Omental fat pad (tissue), 3 donors: ENCODE measurements at regions not wholly inside any gene's neighbourhood (a gene's known extent, or its start where the extent isn't known, plus 50 kb on each side); places are given as distances from the start of the nearest gene placed in this dataset.

ENCODE experiments used
- ATAC-seq: fragments of 150-250 bp; one replicate; pipeline ENCODE4 v1.9.1; 2016; ENCODE audit warnings: mild to moderate bottlenecking, moderate library complexity; ENCODE audit not compliant: low FRiP score
- DNase-seq: peaks from one replicate; pipeline ENCODE4 v3.0.0-alpha.2; 2019; ENCODE audit warnings: low spot score
- TF ChIP-seq, protein P1 (sequence below), 3 donors: fragments of 450-650 bp; IDR thresholded peaks; one replicate each; pipeline ENCODE4 v1.5.1; 2016 to 2017; ENCODE audit warnings: antibody characterized with exemption in 3 of 3, mild to moderate bottlenecking in 3 of 3, moderate library complexity in 2 of 3

DNA sequence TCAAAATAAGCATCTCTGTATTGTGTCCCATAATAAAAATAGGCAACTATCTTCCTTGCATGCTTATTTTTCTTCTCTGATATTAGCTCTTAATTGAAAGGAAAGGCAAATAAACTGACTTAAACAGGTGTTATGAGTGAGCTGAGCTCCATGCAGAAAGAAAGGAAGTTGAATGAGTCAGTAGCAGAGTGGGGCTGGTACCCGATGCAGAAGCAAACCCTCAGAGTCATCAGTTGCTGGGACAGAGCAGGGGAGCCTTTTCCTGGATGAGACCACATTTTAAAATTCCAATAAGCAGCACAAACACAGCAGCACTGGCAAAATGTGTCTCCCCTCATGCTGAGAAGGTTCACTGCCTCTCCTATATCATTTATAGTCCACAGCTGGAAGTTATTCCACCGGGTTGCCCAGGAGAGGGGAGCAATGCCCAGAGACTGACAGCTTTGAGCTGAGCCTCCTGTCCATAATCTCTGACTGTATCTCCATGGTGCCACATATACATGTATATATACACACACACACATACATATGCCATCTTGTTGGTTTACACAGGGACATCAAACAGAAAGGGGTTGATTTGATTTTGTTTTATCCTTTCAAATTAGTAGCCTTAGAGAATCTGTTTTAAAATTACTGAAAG lies 274.3 kb upstream of the PPARGC1A start:
- ATAC-seq = no peak
- TF ChIP-seq, protein P1, sequence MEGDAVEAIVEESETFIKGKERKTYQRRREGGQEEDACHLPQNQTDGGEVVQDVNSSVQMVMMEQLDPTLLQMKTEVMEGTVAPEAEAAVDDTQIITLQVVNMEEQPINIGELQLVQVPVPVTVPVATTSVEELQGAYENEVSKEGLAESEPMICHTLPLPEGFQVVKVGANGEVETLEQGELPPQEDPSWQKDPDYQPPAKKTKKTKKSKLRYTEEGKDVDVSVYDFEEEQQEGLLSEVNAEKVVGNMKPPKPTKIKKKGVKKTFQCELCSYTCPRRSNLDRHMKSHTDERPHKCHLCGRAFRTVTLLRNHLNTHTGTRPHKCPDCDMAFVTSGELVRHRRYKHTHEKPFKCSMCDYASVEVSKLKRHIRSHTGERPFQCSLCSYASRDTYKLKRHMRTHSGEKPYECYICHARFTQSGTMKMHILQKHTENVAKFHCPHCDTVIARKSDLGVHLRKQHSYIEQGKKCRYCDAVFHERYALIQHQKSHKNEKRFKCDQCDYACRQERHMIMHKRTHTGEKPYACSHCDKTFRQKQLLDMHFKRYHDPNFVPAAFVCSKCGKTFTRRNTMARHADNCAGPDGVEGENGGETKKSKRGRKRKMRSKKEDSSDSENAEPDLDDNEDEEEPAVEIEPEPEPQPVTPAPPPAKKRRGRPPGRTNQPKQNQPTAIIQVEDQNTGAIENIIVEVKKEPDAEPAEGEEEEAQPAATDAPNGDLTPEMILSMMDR (IDR thresholded peaks at IDR 0.05) = no peak
- no peak for DNase-seq

DNA sequence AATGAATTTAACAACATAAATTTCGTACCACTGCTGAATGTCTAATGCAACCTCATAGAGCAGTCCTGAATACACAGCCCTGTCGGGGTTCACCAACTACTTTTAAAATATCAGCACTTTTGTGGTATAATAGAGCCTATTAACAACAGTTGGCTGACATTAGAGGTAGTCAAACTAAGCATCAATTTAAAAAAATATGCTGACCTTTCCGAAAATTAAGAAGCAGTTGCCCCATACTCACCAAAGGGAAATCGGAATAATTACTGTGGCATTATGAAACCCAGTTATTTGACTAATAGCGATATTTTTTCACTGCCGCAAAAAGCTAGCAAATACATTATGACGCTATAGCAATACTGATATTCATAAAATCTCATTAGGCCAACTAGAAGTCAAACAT lies 273.5 kb upstream of the PPARGC1A start:
- ATAC-seq (no peak), DNase-seq (no peak)
- TF ChIP-seq, protein P1 (IDR thresholded peaks at IDR 0.05) = no peak

DNA sequence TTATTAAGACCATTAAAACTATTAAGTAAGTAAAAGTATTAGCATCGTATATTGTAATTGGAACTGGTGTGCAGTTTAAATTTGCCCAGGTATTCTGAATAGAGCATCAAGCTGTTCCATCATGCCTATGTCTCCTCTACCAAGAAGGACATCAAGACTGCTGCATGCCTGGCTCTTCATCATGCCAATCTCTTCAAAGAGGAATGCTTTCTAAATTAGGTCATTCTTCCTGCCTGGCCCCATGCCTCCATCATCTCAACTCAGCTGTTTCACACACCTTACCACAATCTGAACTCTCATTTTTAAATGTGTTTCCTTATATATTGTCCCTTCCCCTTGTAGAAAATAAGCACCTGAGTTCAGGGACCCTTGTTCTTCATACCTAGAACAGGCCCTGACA lies 270.5 kb upstream of the PPARGC1A start:
- no peak for ATAC-seq
- TF ChIP-seq, protein P1 (IDR thresholded peaks at IDR 0.05) = no peak
- no peak for DNase-seq

DNA sequence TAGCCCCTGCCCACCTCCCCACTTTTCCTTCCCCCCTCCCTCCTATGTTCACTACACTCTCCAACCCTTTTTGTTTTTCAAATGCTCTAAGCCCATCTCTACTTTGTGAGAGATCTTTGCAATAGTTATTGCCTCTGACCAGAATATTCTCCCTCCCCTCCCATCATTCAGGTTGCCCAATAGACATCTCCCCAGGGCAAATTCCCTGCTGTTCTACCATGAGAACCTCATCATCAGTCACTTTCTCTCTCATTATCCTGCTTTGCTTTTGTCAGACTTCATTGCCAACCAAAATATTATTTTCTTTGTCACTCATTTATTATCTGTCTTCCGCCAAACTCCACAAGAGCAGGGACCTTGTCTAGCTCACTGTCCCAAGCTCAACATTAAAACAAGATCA lies 268.2 kb upstream of the PPARGC1A start:
- DNase-seq = no peak
- no peak for ATAC-seq
- TF ChIP-seq, protein P1 (IDR thresholded peaks at IDR 0.05) = no peak

DNA sequence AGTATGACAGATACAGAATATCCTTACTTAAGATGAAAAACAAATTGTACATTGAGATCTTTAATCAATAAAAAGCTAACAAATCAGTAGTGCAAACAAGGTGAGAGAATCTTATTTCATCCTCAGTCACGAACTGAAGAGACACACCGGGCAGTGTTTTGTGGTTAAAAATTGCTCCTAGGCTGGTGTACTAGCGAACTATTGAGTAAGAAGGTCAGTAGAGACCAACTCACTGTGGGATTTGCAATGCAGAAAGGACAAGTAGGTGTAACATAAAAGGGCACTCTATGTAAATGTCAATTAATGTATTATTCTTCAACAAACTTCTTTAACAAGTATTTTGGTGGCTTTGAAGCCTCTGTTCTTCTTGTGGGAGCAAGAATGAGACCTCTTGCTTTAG lies 260.2 kb upstream of the PPARGC1A start:
- TF ChIP-seq, protein P1 (IDR thresholded peaks at IDR 0.05) = no peak
- ATAC-seq = no peak
- no peak for DNase-seq

DNA sequence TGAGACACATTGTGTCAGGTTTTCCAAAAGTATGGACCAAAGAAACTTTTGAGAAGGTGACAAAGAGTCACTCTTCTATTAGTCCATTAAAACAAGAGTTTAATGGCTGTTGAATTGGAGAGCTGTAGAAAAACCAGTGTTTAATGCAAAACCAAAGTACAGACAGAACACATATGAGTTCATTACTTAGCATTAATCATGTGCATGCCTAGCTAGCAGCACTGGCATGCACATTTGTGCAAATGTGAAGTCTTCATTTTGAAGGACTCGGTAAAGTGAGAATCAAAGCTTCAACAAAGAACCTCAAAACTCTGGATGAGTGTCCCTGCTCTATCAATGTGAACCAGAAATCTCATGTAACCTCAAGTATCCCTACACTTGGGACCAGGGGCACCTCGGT lies 256.3 kb upstream of the PPARGC1A start:
- ATAC-seq (no peak), DNase-seq (no peak)
- TF ChIP-seq, protein P1 (IDR thresholded peaks at IDR 0.05) = no peak

DNA sequence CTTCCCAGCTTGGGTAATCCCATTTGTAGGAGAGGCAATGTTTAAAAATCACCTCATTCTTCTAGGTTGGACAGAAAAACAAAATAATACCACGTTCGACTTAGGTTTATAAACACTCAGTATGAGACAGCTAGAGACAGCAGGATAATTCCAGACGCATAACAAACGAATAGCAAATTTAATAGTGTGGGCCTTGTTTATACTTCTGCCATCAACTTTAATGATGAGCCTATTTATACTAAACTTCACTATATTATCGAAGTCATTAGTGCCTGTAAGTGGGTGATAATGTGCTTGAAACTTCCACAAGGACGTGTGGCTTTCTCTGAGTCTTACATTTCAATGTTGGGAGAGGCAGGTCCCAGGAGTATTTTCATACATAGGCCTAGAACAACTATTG lies 255.7 kb upstream of the PPARGC1A start:
- DNase-seq = no peak
- TF ChIP-seq, protein P1 (IDR thresholded peaks at IDR 0.05) = no peak
- ATAC-seq = no peak
